ENCODE measurements at regions not wholly inside any gene's neighbourhood (a gene's known extent, or its start where the extent isn't known, plus 50 kb on each side); places are given as distances from the start of the nearest gene placed in this dataset.

GRCh38 chr17:13827118-13827517 lies 225.4 kb upstream of the HS3ST3A1 start:
- DNase-seq (ENCODE audit: low read depth, low spot score) (no peak), FAIRE-seq (no peak)
- Histone ChIP-seq H3K4me3 (replicated peaks in 1 of 3; ENCODE audit: insufficient read depth in 1 of 3, low read depth in 1 of 3, low read length in 3 of 3) (no peak overlapping the region), H3K79me2 (ENCODE audit: control insufficient read depth, insufficient read depth, low read length) (no peaks in the 10 kb centered on the region), H3K9me1 (replicated peaks; ENCODE audit: control insufficient read depth, extremely low read depth, insufficient read depth, low read length) (no peaks in the 10 kb centered on the region), H4K20me1 (replicated peaks; ENCODE audit: control insufficient read depth, extremely low read depth, insufficient read depth, low read length) (no peaks in the 10 kb centered on the region), H3K27me3 (ENCODE audit: control insufficient read depth in 2 of 2, insufficient read depth in 2 of 2, low read length in 2 of 2) (no peaks in the 10 kb centered on the region), H3K9me3 (replicated peaks; ENCODE audit: control insufficient read depth, insufficient read depth, low read length) (peaks cover 4% of the 10 kb centered on the region), H3K27ac (ENCODE audit: insufficient read depth, low read depth, low read length) (no peak overlapping the region), H3K4me1 (ENCODE audit: control insufficient read depth, extremely low read depth, insufficient read depth, low read length) (no peaks in the 10 kb centered on the region), H3K4me2 (ENCODE audit: insufficient read depth, low read length) (no peak overlapping the region), H3K36me3 (ENCODE audit: control insufficient read depth in 2 of 2, extremely low read depth in 1 of 2, insufficient read depth in 2 of 2, low read length in 2 of 2) (no peaks in the 10 kb centered on the region), H2AFZ (ENCODE audit: low read depth, low read length) (no peak overlapping the region), H3K9ac (replicated peaks; ENCODE audit: extremely low read depth, insufficient read depth, low read length) (no peak overlapping the region)
- no TSS peak for BruUV-seq (replicated peaks)
- dilution Hi-C loops (cut with MboI; ENCODE audit: extremely low pct_ligation_motif_present, low sequenced_read_pairs) (no loop called here), intact Hi-C loops (cut with micrococcal nuclease) (no loop called here)
- TF ChIP-seq CTCF (IDR thresholded peaks at IDR 0.05; ENCODE audit: extremely low read depth in 1 of 2, insufficient read depth in 1 of 2, low read depth in 1 of 2, low read length in 2 of 2) (no peak), POLR2AphosphoS5 (IDR thresholded peaks at IDR 0.05; ENCODE audit: insufficient read depth, low read depth, low read length) (no peak), FOS (IDR thresholded peaks at IDR 0.05; ENCODE audit: borderline replicate concordance, insufficient read depth, low read length) (no peak), MYC (IDR thresholded peaks at IDR 0.05; ENCODE audit: low read depth, low read length) (no peak), POLR2A (IDR thresholded peaks at IDR 0.05; ENCODE audit: low read depth, low read length) (no peak), EZH2 (IDR thresholded peaks at IDR 0.05; ENCODE audit: borderline replicate concordance, low read depth, low read length, severe bottlenecking) (no peak), JUN (IDR thresholded peaks at IDR 0.05; ENCODE audit: borderline replicate concordance, insufficient read depth, insufficient read length, low read depth) (no peak), GATA2 (IDR thresholded peaks at IDR 0.05; ENCODE audit: insufficient read depth, insufficient read length, low read depth, low read length) (no peak)
- TF ChIP-seq, protein P1, sequence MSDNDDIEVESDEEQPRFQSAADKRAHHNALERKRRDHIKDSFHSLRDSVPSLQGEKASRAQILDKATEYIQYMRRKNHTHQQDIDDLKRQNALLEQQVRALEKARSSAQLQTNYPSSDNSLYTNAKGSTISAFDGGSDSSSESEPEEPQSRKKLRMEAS (IDR thresholded peaks at IDR 0.05; ENCODE audit: insufficient read depth, insufficient read length) = no peak
- CTCF ChIA-PET = no interaction called here
- POLR2A ChIA-PET = no interaction called here

Data from endothelial cell of umbilical vein (primary cell).